Upper lobe of left lung (tissue), 4 donors: ENCODE measurements at regions not wholly inside any gene's neighbourhood (a gene's known extent, or its start where the extent isn't known, plus 50 kb on each side); places are given as distances from the start of the nearest gene placed in this dataset.

Experiments
- EP300 ChIP-seq, 4 donors: sonication (generic); formaldehyde crosslinking; IDR thresholded peaks; one replicate each; pipeline ENCODE4 v1.5.1; 2017; ENCODE audit warnings: antibody characterized with exemption in 4 of 4, control low read depth in 2 of 4
- POLR2A ChIP-seq, 4 donors: fragments of 450-650 bp; IDR thresholded peaks; one replicate each; pipeline ENCODE4 v1.5.1; 2016 to 2017; ENCODE audit warnings: antibody characterized with exemption in 4 of 4, mild to moderate bottlenecking in 2 of 4
- POLR2AphosphoS5 ChIP-seq, 2 donors: sonication (generic); formaldehyde crosslinking; IDR thresholded peaks; one replicate each; pipeline ENCODE4 v1.5.1; 2017; ENCODE audit warnings: antibody characterized with exemption in 2 of 2
- TF ChIP-seq, protein P1 (sequence below), 6 experiments: fragments of 450-650 bp in 4 of 6; fragments of 200-600 bp in 2 of 6; sonication (generic) in 2 of 6; IDR thresholded peaks; one replicate each; pipeline ENCODE4 v1.5.1; 2016 to 2019; ENCODE audit warnings: antibody characterized with exemption in 6 of 6

DNA sequence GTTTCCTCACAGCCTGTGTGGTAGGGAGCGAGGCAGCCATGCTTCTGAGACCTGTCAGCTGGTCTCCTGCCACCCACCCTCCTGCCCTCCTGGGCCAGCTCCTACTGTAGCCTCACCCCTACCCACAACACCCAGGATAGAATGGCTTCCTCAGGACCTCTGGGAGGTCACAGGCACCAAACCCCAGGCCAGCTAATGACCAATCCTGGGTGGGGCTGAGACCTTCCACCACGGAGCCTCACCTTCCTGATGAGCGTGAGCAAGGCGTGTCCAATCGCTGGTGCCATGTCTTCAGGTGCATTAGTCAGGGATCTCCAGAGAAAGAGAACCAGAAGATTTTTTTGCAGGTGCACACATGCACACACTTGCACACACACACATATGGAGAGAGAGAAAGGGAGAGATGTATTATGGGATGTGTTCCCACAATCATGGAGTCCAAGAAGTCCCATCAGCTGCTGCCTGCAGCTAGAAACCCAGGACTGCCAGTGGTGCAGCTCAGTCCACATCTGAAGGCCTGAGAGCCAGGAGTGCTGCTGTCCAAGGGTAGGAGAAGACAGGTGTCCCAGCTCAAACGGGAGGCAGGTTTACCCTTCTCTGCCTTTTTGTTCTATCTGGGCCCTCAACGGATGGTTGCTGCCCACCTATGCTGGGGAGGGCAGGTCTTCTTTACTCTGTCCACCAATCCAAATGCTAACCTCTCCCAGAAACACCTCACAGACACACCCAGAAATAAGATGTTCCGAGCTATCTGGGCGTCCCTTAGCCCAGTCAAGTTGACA lies 70.4 kb upstream of the HDAC4 start:
- TF ChIP-seq, protein P1, sequence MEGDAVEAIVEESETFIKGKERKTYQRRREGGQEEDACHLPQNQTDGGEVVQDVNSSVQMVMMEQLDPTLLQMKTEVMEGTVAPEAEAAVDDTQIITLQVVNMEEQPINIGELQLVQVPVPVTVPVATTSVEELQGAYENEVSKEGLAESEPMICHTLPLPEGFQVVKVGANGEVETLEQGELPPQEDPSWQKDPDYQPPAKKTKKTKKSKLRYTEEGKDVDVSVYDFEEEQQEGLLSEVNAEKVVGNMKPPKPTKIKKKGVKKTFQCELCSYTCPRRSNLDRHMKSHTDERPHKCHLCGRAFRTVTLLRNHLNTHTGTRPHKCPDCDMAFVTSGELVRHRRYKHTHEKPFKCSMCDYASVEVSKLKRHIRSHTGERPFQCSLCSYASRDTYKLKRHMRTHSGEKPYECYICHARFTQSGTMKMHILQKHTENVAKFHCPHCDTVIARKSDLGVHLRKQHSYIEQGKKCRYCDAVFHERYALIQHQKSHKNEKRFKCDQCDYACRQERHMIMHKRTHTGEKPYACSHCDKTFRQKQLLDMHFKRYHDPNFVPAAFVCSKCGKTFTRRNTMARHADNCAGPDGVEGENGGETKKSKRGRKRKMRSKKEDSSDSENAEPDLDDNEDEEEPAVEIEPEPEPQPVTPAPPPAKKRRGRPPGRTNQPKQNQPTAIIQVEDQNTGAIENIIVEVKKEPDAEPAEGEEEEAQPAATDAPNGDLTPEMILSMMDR (IDR thresholded peaks at IDR 0.05): no peak
- TF ChIP-seq EP300 (IDR thresholded peaks at IDR 0.05) (no peak), POLR2A (IDR thresholded peaks at IDR 0.05) (no peak), POLR2AphosphoS5 (IDR thresholded peaks at IDR 0.05) (no peak)
